Cerebellar nuclear complex (tissue), 1 donor: ENCODE measurements at regions not wholly inside any gene's neighbourhood (a gene's known extent, or its start where the extent isn't known, plus 50 kb on each side); places are given as distances from the start of the nearest gene placed in this dataset.
"Not testable (repeated sequence)": the region's sequence is repeated elsewhere in the genome, so short reads cannot be mapped to it uniquely, and the experiment has no call there.

Source experiments
- DNase-seq, 2 experiments: peaks; one replicate each; lab custom pipeline; 2025; lab: John Stamatoyannopoulos, UW

DNA sequence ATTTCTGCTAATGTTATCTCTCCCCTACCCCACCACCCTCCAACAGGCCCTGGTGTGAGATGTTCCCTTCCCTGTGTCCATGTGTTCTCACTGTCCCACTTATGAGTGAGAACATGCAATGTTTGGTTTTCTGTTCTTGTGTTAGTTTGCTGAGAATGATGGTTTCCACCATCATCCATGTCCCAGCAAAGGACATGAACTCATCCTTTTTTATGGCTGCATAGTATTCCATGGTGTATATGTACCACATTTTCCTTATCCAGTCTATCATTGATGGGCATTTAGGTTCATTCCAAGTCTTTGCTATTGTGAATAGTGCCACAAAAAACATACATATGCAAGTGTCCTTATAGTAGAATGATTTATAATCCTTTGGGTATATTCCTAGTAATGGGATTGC lies 104.5 kb downstream of the ZNF33B start:
- not testable (repeated sequence) for DNase-seq

DNA sequence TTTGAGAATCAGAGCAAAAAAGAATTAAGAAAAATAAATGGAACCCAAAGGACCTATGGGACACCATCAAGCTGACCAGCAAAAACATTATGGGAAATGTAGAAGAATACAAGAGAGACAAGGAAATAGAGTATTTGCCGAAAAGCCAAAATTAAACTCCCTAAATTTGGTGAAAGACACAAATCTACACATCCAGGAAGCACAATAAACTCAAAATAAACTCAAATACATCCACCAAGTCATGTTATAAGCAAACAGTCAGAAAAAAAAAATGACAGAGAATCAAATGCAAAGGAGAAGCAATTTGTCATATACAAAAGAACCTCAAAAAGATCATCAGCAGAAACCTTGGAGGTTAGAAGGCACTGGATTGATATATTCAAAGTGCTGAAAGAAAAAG lies 105.4 kb downstream of the ZNF33B start:
- no peak for DNase-seq

DNA sequence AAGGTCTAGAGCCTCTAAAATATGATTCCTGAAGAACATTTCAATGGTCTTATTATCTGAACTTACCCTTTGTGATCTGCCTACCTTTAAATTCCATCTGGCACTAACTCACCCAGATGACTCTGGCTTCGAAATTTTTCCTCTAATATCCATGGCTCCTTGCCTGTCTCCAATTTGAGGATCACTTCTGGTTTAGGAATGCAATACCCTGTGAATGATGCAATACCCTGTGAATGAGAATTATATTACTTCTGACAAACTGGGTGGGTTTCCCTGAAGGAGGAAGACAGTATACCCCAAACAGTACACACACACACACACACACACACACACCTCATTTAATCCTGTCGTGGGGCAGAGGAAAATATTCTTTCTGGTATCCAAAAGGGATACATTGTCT lies 115.3 kb downstream of the ZNF33B start:
- no peak for DNase-seq

DNA sequence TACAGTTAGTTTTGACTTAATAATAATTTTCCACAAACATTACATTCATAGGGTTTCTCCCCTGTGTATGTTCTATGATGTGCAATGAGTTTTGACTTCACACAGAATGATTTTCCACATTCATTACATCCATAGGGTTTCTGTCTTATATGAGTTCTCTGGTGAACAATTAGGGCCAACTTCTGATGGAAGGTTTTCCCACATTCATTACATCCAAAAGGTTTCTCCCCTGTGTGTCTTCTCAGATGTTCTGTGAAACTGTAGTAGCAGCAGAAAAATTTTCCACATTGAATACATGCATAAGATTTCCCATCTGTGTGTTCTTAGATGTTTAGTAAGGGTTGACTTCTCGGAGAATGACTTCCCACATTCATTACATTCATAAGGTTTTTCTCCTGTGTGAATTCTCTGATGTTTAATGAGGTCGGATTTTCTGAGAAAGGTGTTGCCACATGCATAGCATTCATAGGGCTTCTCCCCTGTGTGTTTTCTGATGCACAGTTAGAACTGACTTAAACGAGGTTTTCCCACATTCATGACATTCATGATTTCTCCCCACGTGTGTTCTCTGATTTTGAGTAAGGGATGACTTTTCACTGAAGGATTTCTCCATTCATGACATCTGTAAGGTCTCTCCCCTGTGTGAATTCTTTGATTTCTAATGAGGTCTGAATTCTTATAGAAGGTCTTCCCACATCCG lies 118.5 kb downstream of the ZNF33B start:
- no peak for DNase-seq

- DNase-seq, result no peak
These were observed 119.3 kb downstream of the ZNF33B start for GRCh38 chr10:42519079-42519478.

GRCh38 chr10:42513921-42514320 lies 124.4 kb downstream of the ZNF33B start:
- DNase-seq, result no peak

DNA sequence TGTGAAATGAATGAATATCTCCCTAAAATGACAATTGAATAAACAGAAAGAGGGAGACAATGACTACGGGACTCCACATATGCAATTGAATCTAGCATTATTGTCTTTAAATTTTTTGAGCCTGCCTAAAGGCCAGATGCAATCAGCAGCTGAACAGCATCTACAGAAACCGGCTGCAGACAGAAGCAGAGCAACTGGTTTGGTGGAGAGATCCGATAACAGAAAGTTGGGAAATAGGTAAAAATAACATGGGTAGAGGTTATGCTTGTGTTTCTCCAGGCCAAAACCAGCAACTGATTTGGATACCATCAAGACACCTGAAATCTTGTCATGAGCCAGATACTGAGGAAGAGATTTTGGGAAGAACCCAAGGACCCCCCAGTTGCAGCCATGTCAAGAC lies 146.6 kb downstream of the ZNF33B start:
- no peak for DNase-seq

GRCh38 chr10:42491001-42491592 lies 147.3 kb downstream of the ZNF33B start:
- DNase-seq, result no peak

- DNase-seq, result no peak
These were observed 148.0 kb downstream of the ZNF33B start for GRCh38 chr10:42490368-42490767.

DNA sequence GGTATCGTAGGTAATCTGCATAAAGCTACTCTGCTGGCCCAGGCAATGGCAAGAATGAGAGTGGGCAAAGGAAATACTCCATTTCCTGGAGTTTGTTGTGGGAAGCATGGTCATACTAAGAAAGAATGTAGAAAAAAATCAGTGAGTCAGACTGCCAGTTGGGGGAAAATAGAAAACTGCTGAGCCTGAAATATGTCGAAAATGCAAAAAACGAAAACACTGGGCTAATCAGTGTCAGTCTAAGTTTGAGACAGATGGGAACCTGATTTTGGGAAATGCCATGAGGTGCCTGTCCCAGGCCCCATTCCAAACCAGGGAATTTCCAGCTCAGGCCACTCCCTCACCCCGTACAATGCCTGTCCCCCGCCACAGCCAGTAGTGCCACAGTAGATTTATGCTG lies 150.0 kb downstream of the ZNF33B start:
- no peak for DNase-seq

- DNase-seq, result no peak
These were observed 156.0 kb downstream of the ZNF33B start for GRCh38 chr10:42482411-42482810.

GRCh38 chr10:42479057-42479456 lies 159.3 kb downstream of the ZNF33B start:
- no peak for DNase-seq

DNA sequence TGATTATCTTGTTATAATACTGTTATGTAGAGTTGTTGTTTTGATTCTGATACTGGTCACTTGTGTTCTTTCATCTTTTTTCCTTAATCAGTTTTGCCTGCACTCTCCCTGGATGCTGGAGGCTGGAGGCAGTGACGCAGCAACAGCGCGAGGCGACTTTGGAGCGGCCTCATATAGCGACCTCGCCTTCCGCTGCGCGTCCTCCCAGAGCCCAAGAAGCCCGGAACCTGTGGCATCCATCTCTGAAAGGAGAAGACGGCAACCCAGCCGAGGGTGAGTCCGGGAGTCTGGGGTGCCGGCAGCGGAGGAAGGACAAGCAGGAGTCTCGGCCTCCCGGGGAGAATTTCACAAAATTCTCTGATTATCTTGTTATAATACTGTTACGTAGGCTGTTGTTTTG lies 161.2 kb downstream of the ZNF33B start:
- DNase-seq, result no peak

GRCh38 chr10:42476101-42476500 lies 162.3 kb downstream of the ZNF33B start:
- no peak for DNase-seq

DNA sequence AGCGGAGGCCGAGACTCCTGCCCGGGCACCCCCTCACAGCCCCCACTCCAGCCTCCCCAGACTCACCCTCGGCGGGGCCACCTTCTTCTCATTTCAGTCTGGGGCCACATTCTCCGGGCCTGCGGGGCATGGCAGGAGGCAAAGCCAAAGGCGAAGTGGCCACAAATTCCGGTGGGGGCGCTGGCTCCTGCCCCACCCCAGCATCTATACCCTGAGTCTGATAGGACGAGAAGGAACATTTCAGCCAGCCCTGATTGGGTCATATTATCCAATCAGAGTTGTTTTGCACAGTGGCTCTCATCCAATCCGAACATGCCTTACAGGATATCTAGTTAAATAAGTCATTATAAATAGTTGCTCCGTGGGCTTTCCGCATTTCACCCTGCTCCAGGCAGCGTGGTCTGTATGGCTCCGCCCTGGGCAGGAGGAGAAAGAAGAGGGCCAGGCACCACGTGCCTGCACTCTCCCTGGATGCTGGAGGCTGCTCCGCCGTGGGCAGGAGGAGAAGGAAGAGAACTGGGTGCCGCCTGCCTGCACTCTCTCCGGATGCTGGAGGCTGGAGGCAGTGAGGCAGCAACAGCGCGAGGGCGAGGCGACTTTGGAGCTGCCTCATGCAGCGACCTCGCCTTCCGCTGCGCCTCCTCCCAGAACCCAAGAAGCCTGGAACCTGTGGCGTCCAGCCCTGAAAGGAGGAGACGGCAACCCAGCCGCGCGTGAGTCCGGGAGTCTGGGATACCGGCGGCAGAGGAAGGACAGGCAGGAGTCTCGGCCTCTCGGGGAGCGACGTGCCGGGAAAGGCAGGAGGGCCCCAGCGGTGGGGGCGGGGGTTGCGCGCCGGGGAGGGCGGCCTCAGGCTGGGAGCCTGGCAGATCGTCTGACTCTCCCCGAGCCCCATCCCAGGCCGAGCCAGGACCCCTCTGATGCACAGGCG lies 162.9 kb downstream of the ZNF33B start:
- DNase-seq, result no peak

- DNase-seq, result no peak
These were observed 184.1 kb downstream of the ZNF33B start for GRCh38 chr10:42454313-42454712.

GRCh38 chr10:42431095-42431494 lies 207.3 kb downstream of the ZNF33B start:
- no peak for DNase-seq

- DNase-seq, result no peak
These were observed 209.8 kb downstream of the ZNF33B start for GRCh38 chr10:42428534-42428933.

DNA sequence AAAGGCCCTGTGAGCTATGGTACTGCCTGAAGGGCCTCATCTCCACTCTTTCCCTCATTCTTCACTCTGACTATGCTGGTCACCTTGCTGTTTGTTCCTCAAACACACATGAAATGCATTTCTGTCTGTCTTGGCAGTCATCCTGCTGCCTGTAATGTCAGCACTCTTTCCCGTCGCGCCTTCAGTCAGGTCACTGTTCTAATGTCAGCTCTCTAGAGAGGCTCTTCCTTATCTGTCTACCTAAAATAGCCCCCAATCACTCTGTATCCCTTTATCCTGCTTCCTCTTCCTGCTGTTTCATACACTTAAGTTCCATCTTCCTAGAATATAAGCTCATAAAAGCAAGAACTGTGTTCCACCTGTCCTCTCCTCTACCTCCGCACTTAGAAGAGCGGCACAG lies 215.5 kb downstream of the ZNF33B start:
- DNase-seq, result no peak

GRCh38 chr10:42421812-42422211 lies 216.6 kb downstream of the ZNF33B start:
- no peak for DNase-seq

GRCh38 chr10:42419789-42420188 lies 218.6 kb downstream of the ZNF33B start:
- DNase-seq, result no peak

DNA sequence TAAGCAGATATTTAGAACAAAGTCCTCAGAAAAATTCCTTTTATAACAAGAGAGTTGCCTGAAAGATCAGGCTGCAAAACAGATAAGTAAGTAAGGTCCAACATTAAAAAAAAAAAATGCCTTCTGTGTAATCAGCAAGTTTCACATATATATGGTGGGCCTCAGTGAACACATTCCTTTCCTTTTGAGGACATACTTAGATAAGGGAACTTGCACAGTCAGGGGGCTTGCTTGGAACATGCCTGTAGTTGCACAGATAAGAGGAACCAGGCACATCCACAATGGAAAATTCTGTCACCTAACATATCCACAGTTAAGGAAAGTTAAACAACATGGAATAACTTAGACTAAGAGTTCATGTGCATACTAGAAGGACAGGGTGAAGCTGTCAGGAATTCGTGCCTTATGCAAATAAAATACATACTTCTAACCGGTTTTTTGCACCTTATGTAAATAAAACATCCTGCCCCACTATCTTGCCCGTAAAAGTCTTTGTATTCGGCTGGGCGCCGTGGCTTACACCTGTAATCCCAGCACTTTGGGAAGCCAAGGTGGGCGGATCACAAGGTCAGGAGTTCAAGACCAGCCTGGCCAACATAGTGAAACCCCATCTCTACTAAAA lies 257.3 kb downstream of the ZNF33B start:
- no peak for DNase-seq
